GM12874 (cell line): ENCODE measurements at regions not wholly inside any gene's neighbourhood (a gene's known extent, or its start where the extent isn't known, plus 50 kb on each side); places are given as distances from the start of the nearest gene placed in this dataset.

Source experiments
- CTCF ChIP-seq: IDR thresholded peaks from 2 replicates; pipeline ENCODE4 v1.5.1; 2011; ENCODE audit warnings: low read depth, mild to moderate bottlenecking, control low read depth, low read length, moderate library complexity; ENCODE audit not compliant: insufficient read depth

- no peak for TF ChIP-seq CTCF
Observed at GRCh38 chr5:29879401-29879800, 1314.1 kb upstream of the CDH6 start.

- no peak for TF ChIP-seq CTCF
Observed at GRCh38 chr5:29878599-29878998, 1314.9 kb upstream of the CDH6 start.

GRCh38 chr5:29867155-29867554, 1326.3 kb upstream of the CDH6 start:
- TF ChIP-seq CTCF: no peak

- no peak for TF ChIP-seq CTCF
Observed at GRCh38 chr5:29853711-29854220, 1339.7 kb upstream of the CDH6 start.

GRCh38 chr5:29852329-29852728, 1341.2 kb upstream of the CDH6 start:
- no peak for TF ChIP-seq CTCF

- TF ChIP-seq CTCF: no peak
Observed at GRCh38 chr5:29845206-29845605, 1348.3 kb upstream of the CDH6 start.

GRCh38 chr5:29833394-29833793, 1360.1 kb upstream of the CDH6 start:
- TF ChIP-seq CTCF: no peak

GRCh38 chr5:29822521-29822920, 1371.0 kb upstream of the CDH6 start:
- no peak for TF ChIP-seq CTCF
